ENCODE measurements at regions not wholly inside any gene's neighbourhood (a gene's known extent, or its start where the extent isn't known, plus 50 kb on each side); places are given as distances from the start of the nearest gene placed in this dataset.
"Not testable (repeated sequence)": the region's sequence is repeated elsewhere in the genome, so short reads cannot be mapped to it uniquely, and the experiment has no call there.

DNA sequence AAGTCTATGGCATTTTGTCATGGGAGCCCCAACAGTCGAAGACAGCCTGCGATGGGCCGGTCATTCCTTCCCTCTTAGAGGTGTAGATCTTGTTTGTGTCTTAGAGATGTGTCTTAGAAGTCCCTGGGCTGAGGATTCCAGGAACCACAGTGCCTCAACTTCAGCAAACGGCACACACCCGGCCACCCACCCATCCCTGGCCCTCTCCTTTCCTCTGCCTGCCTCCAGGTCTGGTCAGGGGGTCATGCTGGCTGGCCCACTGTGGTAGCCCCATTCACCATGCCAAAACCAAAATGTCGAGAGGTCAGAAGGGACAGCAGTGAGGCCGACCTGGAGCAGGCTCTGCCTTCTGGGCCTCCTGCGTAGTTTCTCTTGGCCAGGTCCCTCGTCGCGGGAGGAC is 857.9 kb downstream of the TBC1D22A start:
- in situ Hi-C loops (cut with HindIII; ENCODE audit: low sequenced_read_pairs), result no loop called here

DNA sequence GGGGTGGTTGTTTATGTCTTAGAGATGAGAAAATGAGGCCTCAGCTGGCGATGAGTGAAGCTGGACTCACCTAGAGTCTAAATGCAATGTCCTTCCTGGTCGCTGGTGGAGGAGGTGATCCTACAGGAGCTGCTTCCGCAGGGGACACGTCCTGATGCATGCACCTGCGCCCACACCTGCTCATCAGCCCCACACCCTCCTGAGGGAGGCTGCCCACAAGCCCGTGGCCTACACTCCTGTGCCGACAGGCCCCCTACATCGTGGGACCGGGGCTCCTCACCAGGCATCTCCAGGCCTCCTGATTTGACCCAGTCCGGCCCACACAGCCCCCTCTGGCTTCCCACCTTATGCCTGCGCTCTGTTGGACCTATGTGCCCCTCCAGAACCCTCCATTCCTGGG is 857.2 kb downstream of the TBC1D22A start:
- in situ Hi-C loops (cut with HindIII; ENCODE audit: low sequenced_read_pairs), result no loop called here

DNA sequence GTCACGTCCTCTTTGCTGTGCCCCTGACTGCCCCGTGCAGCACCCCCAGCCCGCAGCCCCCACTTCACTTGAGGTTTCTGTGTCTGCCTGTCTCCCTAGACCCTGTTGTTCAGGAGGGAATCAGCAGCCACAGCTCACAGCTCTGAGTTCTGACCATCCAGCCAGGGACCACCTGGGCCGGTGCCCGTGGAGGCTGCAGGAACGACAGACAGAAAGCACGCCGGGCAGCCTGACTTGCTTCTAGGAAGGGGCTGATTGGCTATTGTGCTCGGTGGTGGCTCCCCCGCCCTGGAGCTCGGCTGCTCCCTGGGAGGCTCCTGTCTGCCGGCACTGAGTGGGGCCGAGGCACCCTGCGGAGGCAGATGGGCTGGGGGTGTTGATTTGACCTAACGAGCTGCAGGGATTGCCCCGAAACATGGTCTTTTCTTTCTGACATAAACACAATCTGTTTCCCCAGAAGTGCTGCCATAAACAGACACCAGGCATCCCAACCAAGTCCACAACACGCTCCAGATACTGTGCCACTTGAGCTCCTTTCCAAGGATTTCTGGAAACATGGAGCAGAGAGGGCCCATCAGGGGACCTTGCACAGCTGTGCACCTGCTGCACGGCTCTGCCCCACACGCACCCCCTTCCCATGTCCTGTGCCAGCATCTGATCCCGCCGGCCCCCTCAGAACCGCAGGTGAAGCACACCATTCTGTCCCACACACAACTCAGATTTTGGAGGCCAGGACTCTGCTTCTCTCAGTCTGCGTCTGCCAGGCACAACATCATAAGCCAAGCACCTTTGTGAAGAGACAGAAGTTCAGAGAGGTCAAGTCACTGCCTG is 855.9 kb downstream of the TBC1D22A start:
- in situ Hi-C loops (cut with HindIII; ENCODE audit: low sequenced_read_pairs), result no loop called here

DNA sequence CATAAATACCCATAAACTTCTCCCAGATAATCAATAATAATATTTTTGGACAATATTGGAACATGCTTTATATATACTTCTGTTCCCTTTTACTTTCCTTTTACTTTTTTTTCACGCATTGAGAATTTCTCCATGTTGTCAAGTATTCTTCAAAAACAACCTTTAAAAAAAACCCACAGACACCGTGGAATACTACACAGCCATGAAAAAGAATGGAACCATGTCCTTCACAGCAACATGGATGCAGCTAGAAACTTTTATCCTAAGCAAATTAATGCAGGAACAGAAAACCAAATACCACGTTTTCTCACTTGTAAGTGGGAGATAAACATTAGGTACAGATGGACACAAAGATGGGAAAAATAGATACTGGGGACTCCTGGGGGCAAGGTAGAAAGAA is 854.7 kb downstream of the TBC1D22A start:
- in situ Hi-C loops (cut with HindIII; ENCODE audit: low sequenced_read_pairs), result no loop called here

DNA sequence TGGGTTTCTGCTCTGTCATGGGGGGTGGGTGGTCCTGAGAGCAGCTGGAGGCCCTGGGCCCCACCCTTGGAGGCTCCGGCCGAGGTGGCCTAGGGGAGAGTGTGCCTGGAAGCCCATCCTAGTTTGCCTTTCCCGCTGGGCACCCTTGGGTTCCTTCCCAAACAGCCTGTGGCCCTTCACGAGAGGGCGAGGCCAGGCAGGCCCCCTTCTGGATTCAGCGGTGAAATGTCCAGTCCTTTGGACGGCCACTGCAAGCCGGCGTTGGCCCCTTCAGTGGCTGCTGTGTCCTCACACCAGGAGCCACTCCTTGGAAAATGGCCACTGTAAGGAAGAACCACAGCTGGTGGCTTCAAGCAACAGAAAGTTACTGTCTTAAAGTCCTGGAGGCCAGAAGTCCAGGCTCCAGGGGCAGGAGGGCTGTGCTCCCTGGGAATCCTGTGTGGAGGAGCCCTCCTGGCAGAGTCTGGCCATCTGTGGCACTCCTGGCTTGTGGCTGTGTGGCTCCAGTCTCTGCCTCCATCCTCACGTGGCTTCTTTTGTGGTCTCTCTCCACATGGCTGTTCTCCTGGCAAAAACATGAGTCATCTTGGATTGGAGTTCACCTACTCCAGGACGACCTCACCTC is 854.1 kb downstream of the TBC1D22A start:
- in situ Hi-C loops (cut with HindIII; ENCODE audit: low sequenced_read_pairs), result no loop called here

DNA sequence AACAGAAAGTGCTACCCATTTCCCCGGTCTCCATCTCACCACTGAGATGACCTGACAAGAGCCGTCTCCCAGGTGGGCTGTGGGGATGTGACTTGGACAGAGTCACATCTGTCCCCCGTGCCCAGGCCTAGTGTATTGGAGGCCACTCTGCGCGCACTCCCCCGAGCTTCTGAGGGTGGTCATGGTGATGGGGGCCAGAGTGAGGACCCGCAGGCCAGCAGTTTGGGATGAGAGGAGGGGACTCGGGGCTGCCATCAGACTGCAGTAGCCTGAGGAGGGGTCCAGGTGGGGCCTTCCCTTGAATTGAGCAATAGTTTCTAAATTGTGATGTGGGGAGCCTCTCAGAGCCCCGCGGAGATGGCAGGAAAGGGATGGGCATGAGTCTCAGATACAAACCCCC is 852.6 kb downstream of the TBC1D22A start:
- in situ Hi-C loops (cut with HindIII; ENCODE audit: low sequenced_read_pairs), result no loop called here

DNA sequence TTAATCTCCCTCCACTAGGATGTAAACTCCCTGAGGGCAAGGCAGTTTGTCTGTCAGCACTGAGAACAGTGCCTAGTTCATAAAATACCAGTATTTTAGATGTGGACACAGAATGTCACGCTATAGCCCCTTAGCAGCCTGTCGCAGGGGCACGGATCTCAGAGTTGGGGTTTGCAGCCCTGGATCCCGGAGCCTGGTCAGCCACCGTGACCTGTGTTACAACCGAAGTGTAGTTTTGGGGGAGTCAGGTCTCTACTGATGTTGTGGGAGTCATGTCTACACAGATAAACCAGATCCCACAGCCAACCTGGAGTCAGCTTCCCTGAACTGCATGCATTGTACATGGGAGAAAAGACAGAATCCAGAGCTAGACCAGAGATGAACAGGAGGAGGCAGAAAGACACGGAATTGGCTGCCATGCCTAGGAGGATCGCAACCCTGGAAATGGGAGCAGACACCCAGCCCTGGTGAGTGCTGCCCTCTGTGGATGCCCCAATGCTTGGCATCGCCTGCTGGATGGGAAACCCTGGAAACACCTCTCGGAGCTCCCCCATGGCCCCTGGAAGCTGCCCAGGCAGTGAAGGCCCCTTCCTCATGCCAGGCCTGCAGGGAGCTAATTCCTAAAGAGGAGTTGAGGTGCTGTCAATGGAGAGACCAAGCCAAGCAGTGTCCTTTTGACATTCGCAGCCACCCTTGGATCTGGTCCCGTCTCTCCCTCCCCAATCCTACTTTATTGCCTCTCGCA is 851.3 kb downstream of the TBC1D22A start:
- in situ Hi-C loops (cut with HindIII; ENCODE audit: low sequenced_read_pairs), result no loop called here

DNA sequence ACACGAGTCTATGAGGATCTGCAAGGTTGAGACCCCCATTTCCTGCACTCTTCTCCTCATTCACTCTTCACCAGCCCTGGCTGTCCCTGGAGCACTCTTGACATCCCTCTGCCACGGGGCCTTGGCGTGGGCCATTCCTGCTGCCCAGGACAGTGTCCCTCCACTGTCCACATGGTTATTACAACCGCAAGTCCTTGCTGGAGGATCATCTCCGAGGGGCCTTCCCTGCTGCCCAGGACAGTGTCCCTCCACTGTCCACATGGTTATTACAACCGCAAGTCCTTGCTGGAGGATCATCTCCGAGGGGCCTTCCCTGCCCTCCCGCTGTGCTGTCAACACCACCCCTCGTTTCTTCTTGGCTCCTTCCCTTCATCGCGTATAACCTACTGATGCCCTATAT is 850.7 kb downstream of the TBC1D22A start:
- in situ Hi-C loops (cut with HindIII; ENCODE audit: low sequenced_read_pairs), result not testable (repeated sequence)

DNA sequence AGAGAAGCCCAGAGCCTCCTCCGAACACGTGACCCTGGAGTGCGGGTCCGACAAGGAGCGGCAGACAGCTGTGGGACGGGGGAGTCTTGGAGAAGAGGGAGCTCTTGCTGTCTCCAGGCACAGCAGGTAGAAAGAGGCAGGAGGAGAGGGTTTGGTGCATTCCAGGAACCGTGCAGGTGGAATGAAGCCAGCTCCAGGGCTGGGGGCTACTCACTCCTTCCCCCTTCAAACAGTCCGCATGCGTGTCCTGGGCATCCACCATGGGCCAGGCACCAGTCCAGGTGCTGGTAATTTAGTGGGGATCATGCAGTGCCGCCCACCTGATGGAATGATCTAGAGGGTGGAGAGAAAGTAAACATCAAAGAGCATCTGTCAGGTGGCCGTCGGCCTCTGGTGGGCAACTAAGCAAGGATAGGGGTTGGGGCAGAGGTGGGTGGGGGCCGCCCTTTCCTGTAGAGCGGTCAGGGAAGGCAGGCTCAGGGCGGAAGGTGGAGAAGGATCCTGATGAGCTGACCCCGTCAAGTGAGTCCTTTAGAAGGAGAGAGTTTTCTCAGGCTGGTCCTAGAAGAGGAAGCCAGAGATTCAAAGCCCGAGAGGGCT is 850.0 kb downstream of the TBC1D22A start:
- in situ Hi-C loops (cut with HindIII; ENCODE audit: low sequenced_read_pairs), result no loop called here

DNA sequence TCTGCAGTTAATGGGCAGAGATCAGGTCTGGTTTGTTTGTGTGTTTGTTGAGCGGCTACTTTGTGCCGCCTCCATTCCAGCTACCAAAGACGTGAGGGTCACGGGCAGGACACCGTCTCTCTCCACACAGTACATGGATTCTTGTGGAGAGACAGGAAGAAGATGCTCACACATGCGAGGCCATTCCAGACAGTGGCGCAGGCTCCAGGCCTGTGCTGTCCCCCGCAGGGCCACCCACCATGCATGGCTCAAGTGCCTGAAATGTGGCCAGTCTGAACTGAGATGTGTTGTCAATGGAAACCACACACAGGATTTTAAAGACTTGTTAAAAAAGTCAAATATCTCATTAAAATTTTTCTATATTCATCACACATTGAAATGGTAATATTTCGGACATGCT is 848.3 kb downstream of the TBC1D22A start:
- in situ Hi-C loops (cut with HindIII; ENCODE audit: low sequenced_read_pairs), result no loop called here

DNA sequence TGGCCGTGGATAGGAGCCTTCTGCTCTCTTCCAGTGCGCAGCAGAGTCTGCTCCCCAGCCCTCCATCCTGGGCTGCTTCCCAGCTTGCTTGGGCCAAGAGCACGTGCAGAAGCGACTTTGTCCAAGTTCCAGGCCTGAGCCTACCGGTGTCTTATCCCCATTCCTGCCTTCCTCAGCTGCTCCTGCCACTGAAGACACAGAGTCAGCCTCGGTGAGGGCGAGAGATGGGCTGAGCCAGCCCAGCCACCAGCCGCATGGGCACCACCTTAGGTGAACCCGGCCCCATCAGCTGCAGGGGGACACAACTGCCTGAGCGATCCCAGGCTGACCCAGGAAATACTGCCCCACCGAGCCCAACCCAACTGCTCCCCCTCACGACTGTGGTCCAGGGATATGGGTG is 847.8 kb downstream of the TBC1D22A start:
- in situ Hi-C loops (cut with HindIII; ENCODE audit: low sequenced_read_pairs), result no loop called here

DNA sequence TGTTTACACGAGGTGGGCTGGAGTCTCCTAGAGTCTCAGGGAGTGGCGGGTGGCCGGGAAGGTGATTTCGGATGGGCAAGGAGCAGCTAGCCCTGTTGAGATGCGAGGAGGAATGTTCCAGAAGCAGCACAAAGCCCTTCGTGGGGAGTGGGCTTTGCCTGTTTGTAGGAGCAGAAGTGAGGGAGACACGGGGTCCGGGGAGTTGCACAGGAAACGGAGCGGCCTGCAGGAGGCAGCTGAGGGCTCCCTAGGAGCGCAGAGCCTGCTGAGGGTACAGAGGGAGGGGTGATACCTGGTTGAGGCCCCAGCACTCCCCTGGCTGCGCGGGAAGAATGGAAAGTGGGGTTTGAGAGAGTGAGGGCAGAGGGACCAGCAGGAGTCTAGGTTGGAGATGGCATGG is 847.2 kb downstream of the TBC1D22A start:
- in situ Hi-C loops (cut with HindIII; ENCODE audit: low sequenced_read_pairs), result no loop called here

DNA sequence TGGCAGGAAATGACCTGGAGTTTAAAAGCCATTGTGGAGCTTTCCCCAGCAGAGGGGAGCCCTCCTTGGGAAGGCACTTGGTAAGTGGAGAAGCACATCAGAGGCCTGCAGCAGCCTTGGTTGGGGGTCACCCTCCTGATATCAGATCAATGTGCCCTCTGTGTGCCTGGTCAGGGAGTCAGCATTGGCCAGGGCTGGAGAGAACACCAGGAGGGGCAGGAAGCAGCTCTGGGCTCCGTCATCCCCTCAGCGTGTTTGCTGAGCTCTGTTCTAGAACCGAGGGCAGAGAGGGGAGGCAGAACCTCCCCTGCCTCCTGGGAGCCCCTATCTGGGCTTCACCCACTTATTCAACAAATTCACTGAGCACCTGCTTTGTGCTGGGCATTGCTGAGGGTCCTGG is 846.0 kb downstream of the TBC1D22A start:
- in situ Hi-C loops (cut with HindIII; ENCODE audit: low sequenced_read_pairs), result no loop called here

DNA sequence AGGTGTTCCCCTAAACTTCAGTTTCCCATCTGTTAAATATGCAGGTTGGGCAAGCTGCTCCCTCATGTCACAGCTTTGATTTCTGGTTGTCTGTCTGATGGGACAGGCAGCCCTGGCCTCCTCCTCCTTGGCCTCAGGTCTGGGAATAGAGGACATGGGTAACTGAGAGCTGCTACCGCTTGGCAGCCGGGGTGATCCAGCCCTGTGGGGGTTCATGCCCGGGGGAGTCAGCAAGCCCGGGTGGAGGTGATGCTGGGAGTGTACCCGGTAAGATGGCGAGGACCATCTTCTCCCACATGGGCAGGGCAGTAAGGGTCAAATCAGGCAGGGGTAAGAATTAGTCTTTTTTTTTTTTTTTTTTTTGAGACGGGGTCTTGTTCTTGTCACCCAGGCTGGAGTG is 845.0 kb downstream of the TBC1D22A start:
- in situ Hi-C loops (cut with HindIII; ENCODE audit: low sequenced_read_pairs), result no loop called here

DNA sequence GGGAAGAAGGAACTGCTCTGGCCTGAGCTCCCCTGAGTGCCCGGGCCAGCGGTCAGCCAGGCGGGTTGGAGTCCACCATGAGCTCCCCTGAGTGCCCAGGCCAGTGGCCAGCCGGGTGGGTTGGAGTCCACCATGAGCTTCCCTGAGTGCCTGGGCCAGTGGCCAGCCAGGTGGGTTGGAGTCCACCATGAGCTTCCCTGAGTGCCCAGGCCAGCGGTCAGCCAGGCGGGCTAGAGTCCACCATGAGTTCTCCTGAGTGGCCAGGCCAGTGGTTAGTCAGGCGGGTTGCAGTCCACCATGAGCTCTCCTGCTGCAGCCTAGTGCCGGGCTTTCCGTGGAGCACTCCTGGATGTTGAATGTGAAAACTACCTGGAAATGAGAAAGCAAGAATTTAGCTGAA is 844.0 kb downstream of the TBC1D22A start:
- in situ Hi-C loops (cut with HindIII; ENCODE audit: low sequenced_read_pairs), result no loop called here

DNA sequence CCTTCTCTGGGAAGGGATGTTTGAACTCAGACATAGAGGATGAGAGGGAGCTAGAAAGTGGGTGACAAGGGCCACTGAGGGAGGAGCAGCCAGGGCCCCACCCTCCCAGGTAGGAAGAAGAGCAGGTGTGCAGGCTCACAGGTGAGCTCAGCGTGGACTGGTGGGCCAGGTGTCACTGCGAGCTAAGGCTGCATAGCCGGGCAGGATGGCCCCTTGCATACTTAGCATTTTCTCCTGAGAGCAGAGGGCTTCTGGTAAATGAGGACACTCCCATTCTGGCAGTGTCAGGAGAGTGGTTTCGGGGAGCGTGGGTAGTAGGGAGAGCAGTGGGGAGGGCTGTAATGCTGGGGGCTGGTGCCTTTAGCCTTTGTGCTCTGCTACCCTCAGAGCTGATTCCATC is 843.4 kb downstream of the TBC1D22A start:
- in situ Hi-C loops (cut with HindIII; ENCODE audit: low sequenced_read_pairs), result no loop called here

DNA sequence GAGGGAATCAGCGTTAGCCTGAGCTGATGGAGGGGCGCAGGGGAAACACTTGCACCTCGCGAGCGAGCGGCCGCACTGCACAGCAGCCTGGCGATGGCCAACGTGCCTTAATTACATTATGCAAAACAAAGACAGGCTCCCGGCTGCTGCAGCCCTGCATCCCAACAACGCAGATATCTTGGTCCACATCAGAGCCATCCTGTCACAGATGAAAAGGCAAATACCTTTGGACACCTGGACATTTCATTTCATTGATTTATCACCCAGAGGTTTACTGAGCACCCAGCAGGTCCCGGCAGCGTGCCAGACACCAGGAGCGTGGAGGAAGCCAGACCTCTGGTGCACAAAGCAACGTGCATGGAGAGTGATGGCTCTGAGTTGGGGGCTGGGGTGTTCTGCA is 843.0 kb downstream of the TBC1D22A start:
- in situ Hi-C loops (cut with HindIII; ENCODE audit: low sequenced_read_pairs), result no loop called here

DNA sequence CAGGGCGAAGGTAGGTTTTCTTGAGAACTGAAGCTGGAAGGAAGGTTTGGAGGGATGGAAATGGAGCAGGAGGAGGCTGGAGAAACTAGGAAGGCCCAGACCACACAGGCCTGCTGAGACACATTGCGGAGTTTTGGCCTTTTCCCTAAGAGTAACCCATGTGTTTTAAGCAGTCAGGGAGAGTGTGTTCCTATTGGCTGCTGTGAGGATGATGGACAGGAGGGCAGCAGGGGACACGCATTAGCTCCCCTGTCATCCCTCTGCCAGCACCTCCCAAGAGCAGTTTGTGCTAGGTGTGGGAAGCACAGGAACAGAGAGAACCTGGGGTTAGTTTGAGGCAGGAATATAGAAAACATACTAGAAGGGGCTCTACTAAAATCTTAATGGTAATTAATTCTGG is 842.1 kb downstream of the TBC1D22A start:
- in situ Hi-C loops (cut with HindIII; ENCODE audit: low sequenced_read_pairs), result no loop called here

DNA sequence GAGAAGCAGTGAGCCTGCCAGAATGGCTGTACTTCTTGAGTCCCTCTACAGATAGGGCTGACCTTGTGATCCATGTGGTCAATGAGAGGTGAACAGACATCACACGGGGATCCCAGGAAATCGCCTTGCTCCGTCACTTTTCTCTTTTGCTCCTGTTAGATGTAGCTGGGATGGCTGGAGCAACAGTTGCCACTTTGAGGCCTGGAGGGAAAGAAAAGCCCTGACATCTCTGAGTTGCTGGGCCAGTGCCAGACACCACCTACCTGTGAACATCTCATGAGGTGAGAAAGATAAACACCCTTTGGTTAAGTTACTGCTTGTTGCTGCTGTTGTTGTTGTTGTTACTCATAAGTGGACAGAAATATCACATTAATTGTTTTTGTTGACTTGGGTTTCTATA is 840.3 kb downstream of the TBC1D22A start:
- in situ Hi-C loops (cut with HindIII; ENCODE audit: low sequenced_read_pairs), result no loop called here

DNA sequence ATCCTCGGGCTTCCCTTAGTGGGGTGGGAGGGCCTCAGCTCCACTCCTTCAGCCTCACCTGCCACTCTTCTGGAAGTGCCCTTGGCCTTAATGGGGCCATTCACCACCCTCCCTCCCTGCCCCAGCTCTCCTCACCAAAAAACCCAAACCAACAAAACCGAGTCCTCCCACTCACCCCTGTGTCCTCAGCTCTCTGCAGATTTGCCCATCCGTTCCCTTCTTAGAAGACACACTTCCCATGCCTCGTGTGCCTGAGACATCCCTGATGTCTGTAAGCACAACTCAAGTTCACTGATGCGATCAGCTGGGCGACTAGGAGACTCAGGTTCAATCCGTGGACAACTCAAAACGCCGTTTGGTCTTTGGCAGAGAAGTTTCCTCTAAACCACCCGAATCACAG is 839.2 kb downstream of the TBC1D22A start:
- in situ Hi-C loops (cut with HindIII; ENCODE audit: low sequenced_read_pairs), result no loop called here

DNA sequence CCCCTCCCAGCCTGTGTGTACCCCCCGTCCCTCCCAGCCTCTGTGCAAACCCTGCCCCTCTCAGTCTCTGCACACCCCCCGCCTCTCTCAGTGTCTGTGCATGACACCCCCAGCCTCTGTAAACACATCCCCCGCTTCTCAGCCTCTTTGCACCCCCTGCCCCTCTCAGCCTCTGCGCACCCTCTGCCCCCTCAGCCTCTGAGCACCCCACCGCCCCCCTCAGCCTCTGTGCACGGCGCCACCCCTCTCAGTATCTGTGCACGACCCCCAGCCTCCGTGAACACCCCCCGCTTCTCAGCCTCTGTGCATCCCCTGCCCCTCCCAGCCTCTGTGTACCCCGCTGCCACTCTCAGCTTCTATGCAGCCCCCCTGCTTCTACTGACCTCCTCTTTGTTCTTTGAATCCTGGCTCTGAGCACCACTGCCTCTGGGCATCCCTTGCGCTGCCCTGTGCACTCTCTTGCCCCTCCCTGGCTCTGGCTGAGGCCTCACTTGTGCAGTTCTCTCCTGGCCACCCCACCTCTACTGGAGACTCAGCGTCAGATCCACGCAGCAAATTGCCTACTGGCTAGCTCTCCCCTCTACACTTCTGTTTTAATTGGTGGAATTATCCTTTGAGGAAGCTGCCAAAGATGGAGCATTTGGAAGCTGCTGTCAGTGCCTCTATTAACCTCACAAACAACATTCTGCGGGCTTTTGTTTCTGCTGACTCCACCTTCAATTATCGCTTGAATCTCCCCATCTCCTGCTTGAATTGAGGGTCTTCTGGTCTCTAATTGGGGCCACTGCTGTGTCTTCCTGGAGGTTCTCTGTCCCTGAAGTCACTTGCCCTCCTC is 838.6 kb downstream of the TBC1D22A start:
- in situ Hi-C loops (cut with HindIII; ENCODE audit: low sequenced_read_pairs), result no loop called here

Data from DLD1 (cell line).